ENCODE measurements at regions not wholly inside any gene's neighbourhood (a gene's known extent, or its start where the extent isn't known, plus 50 kb on each side); places are given as distances from the start of the nearest gene placed in this dataset.
"Not testable (repeated sequence)": the region's sequence is repeated elsewhere in the genome, so short reads cannot be mapped to it uniquely, and the experiment has no call there.

GRCh38 chr2:167748536-167748935 is 498.9 kb downstream of the STK39 start:
- no peak for DNase-seq

- no peak for DNase-seq
Measured at GRCh38 chr2:167745667-167746066, 501.7 kb downstream of the STK39 start.

DNA sequence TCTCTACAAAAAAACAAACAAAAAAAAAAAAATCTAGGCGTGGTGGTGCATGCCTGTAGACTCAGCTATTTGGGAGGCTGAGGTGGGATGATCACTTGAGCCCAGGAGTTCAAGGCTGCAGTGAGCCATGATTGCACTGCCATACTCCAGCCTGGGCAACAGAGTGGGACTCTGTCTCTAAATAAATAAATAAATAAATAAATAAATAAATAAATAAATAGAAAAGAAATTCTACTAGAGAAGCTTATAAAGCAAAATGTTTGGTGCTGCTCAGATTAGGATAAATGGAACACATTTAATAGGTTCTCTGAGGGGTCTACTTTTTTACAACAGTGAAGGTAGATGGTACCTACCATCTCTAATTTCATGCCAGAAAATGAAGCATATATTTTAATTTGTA is 507.5 kb downstream of the STK39 start:
- not testable (repeated sequence) for DNase-seq

- DNase-seq: no peak
Measured at GRCh38 chr2:167733747-167734146, 513.6 kb downstream of the STK39 start.

DNA sequence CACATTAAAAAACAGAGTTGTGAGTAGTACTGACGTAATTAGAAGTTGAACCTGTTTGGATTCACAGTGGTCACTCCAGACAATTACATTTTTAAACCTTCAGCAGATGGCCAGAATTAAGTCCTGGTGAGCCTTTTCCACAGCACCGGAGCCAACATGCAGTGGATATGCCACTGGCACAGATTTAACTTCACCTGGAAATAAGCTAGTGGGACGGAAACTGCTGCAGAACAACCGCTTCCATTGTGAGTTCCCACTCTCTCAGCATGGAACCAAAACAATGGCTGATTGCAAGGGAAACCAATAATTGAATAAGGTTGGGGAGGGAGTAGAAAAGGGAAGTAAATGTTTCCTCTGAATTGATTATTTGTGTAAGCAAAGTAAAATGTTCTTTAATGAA is 515.1 kb downstream of the STK39 start:
- DNase-seq: no peak

DNA sequence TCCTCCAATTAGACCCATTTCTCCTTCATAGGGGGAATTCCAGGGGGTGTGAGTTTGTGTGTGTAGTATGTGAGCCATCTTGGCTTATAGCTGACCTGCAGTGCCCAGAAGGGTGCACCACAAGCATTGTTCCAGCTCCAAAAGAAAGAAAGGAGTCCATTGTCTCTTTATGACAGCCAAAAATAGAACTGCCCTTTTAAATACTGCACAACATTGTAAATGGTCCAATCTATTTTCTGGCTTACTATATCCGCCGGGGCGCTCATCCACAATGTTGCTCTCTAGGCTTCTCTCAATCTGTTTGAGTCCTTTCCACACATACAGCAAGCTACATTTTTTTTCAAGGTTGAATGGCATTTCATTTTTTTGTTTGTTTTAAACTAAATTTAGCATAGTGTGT is 517.5 kb downstream of the STK39 start:
- no peak for DNase-seq

DNA sequence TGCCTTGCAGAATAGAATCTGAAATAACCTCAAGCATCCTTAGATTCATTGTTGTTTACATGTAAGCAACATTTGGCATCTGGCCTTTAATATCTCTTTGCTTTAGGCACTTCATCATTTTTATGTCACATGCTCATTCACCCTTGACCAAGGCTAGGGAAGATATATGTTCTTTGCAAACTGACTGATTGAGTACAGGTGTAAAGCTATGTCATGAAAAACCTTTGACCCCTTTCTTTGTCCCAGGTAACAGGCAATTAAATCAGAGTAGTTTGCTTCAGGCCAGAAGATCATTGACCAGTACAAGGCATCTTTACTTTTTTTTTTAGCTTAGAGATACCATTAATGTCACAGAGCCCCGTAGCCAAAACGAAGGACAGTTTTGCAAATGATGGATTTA is 520.6 kb downstream of the STK39 start:
- DNase-seq: no peak

GRCh38 chr2:167721593-167721992 is 525.8 kb downstream of the STK39 start:
- no peak for DNase-seq

DNA sequence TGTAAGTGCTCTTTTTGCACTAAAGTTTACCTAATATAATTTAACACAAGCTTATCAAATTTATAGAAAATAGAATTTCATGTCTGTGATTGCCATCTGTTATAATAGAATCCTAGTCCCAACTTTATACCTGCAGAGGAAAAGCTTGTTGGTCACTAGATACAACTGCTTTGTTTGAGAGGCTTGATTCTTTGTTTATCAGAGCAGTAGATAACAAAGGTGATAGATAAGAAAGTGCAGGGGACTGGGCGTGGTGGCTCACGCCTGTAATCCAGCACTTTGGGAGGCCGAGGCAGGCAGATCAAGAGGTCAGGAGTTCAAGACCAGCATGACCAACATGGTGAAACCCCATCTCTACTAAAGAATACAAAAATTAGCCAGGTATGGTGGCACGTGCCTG is 528.0 kb downstream of the STK39 start:
- DNase-seq: no peak

- no peak for DNase-seq
Measured at GRCh38 chr2:167718560-167718959, 528.8 kb downstream of the STK39 start.

DNA sequence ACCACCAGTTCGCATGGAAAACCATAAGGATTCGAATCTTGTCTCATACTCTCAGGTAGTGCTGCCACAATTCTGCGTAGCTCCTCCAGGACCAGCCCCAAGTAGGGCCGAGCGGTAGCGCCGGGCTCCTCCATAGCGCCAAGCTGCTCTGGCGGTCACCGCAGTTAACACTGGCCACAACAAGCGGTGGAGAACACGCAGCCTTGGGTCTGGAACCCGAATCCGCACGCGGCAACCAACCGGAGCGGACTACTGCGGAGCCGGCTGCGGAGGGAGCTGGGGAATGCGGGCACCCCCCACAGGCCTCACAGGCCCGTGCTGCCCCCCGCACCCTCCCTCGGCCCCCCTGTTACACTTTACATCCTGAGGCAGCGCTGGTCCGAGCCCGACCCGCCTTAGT is 531.5 kb downstream of the STK39 start:
- DNase-seq: no peak

DNA sequence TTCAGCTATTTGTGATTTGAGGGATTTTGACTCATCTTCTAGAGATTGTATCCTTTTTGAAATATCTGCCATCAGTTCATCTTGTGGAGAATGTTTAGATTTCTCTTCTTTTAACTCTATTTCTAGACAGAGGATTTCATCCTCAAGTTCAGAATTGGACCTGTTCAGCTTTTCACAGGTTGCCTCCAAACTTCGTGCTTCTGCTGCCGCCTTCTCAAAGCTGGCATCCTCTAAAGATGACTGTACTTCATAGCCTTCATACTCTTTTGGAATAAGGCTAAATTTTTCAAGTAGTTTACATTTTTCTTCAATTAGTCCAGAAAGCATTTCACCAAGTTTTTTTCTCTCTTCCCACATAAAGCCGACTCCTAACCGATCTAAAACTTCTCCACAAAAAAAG is 531.9 kb downstream of the STK39 start:
- DNase-seq: not testable (repeated sequence)

- DNase-seq: no peak
Measured at GRCh38 chr2:167712275-167712674, 535.1 kb downstream of the STK39 start.

DNA sequence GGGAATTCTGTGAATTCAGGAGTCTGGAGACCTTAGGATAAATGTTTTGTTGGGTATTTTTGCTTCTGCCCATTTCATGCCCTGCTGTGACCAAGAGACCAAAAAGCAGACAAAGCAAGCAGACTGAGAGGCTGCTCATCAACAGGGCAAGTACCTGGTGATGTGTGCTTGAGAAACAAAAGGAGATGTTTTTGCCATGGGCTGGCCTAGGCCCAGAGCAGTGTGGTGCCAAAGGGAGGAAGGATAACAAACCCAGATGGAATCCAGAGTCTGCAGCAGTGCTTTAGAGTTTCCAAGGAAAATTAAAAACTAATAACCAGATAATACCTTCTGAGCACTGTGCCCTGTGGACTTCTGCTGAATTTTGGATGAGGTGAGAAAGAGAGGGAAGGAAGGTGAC is 538.4 kb downstream of the STK39 start:
- no peak for DNase-seq

- DNase-seq: no peak
Measured at GRCh38 chr2:167706800-167707199, 540.6 kb downstream of the STK39 start.

- DNase-seq: no peak
Measured at GRCh38 chr2:167703441-167703840, 544.0 kb downstream of the STK39 start.

DNA sequence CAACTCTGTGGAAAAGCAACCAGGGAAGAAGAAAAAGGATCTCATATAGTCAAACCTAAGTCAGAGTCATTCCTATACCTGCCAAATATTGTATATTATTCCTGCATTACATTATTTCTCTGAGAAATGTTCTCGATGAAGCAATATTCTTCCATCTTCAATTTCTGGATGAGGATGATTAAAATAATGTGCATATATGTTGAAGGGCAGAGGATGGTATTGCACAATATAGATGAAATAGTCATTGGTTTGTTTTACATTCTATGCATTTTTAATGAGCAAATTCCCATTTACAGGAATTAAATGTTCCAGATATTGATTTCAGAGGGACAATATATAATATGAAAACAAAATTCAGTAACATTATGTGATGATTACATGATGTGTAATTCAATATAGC is 545.2 kb downstream of the STK39 start:
- no peak for DNase-seq

DNA sequence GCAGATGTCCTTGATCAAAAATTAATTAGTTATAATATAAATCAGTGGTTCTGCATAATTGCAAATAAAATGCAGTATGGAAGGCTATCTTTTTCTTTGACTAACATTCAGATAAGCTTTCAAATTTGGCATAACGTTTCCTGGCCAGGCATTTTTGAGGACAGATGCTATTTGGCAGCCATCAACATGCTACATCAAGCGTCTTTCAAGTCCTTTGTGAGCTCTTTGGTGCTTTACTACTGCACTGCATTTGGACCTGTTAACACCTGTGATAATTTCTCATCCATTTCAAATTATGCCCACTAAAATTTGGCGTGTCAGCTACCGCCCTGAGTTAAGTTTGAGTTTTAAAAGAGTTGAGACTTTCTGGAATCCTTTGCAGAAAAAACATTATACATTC is 545.7 kb downstream of the STK39 start:
- DNase-seq: no peak

DNA sequence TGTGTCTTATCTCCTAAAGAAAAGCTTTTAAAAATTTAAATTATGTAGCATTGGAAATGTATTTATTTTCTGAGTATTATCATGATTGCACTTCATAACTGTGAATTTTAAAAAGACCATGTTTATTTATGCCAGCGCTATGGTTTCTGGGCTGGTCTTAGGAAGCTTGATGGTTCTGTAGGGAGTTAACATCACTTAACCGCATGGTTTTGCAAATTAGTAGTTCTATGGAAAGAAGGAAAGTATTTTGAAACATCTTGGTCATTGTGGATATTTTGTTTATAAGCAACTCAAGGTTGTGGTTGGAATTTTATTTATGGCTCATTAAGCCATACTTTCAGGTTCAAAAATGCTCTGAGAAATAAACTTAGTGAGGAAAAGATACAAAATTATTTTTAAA is 549.4 kb downstream of the STK39 start:
- DNase-seq: no peak

GRCh38 chr2:167697194-167697593 is 550.2 kb downstream of the STK39 start:
- DNase-seq: no peak

DNA sequence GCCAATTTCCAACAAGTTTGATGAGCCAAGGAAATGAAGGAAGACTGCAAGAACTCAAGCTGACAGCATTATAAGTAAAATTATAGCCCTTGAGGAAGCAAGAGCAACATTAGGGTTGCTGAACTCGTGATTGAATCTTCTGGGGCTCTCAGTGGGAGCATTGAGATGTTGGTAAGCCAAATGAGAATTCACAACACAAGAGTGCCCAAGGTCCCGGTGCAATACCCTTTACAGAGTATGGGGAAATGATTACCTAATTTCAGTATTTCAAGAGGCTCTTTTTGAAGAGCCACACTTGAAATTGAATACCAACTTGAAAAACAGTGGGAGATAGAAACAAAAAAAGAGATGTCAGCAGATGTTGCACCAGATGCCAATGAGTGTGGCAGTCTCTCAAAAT is 554.5 kb downstream of the STK39 start:
- DNase-seq: no peak

- no peak for DNase-seq
Measured at GRCh38 chr2:167692191-167692590, 555.2 kb downstream of the STK39 start.

DNA sequence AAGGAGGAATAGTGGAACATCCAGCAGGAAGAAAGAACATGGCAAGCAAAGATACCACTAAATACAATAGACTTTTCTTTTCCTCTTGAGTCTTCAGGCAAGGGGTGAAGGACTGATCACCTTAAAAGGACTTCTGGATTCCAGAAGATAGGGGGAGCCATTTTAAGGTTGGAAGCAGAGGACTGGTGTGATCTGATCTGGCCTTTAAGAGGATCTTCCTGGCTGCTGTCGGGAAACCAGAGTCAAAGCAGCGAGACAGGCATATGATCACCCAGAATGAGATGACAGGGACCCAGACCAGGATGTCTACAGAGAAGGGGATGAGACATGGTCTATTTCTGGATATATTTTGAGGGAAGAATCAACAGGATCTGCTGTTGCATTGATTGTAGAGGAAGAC is 558.0 kb downstream of the STK39 start:
- no peak for DNase-seq

DNA sequence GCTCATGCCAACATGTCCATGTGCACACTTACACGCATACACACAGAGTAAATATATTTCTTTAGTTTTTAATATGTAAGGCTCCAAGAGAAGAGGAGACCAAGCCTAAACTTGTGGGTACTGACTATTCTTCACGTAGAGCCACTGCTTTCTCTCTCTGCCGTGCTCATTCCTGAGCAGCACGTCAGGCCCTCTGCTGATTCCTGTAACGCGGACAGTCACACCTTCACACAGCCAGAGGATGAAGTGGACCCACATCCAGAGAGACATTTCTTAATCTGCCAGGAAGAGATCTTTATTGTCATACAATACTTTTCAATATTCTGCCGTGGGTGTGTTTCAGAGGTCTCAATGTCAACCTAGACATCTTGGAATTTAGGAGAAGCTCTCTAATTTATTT is 560.7 kb downstream of the STK39 start:
- DNase-seq: no peak

Measured in muscle of arm (tissue), 1 donor.